Lower leg skin (tissue), 4 donors: ENCODE measurements at regions not wholly inside any gene's neighbourhood (a gene's known extent, or its start where the extent isn't known, plus 50 kb on each side); places are given as distances from the start of the nearest gene placed in this dataset.

ENCODE experiments used
- DNase-seq, 2 donors: peaks; one replicate each; pipeline ENCODE4 v3.0.0-alpha.2; 2019; ENCODE audit warnings: low spot score in 2 of 2
- H3K4me3 ChIP-seq: fragments of 200-600 bp; sonication (generic); 2 replicates; pipeline ENCODE4 v1.5.1; 2017; ENCODE audit warnings: mild to moderate bottlenecking, low read depth; ENCODE audit not compliant: poor library complexity, severe bottlenecking
- CTCF ChIP-seq, 3 donors: fragments of 450-650 bp; IDR thresholded peaks; one replicate each; pipeline ENCODE4 v1.5.1; 2016; ENCODE audit warnings: antibody characterized with exemption in 3 of 3, mild to moderate bottlenecking in 3 of 3, moderate library complexity in 2 of 3
- POLR2A ChIP-seq, 2 donors: fragments of 450-650 bp; IDR thresholded peaks; one replicate each; pipeline ENCODE4 v1.6.1; 2016 to 2017; ENCODE audit warnings: antibody characterized with exemption in 2 of 2, mild to moderate bottlenecking in 1 of 2, moderate library complexity in 1 of 2
- WGBS, 2 donors: methylation state at CpG; one replicate each; pipeline ENCODE4 v1.1.5; 2018; 5-methylcytosine and 5-hydroxymethylcytosine counted together
- intact Hi-C: fragments of 100-400 bp; cut with DNase I; formaldehyde crosslinking; loops from one replicate; pipeline ENCODE4 v1.15.0; 2023; ENCODE audit warnings: low total_unique reads

- intact Hi-C loops: no loop called here
- no peak overlapping the region for H3K4me3 ChIP-seq
- 87 to 92% methylated on average over 2 of the region's 2 CpGs for WGBS, 2 donors
- no peak for DNase-seq
- TF ChIP-seq CTCF (IDR thresholded peaks at IDR 0.05): no peak
- no peak for TF ChIP-seq POLR2A (IDR thresholded peaks at IDR 0.05)
Observed at GRCh38 chr7:88700725-88701124, 58.8 kb upstream of the ZNF804B start.

- intact Hi-C loops: no loop called here
- TF ChIP-seq POLR2A (IDR thresholded peaks at IDR 0.05) (no peak), CTCF (IDR thresholded peaks at IDR 0.05) (no peak)
- no peak overlapping the region for H3K4me3 ChIP-seq
- no peak for DNase-seq
Observed at GRCh38 chr7:88694207-88694606, 65.3 kb upstream of the ZNF804B start.

- intact Hi-C loops: no loop called here
- H3K4me3 ChIP-seq: no peak overlapping the region
- TF ChIP-seq CTCF (IDR thresholded peaks at IDR 0.05) (no peak), POLR2A (IDR thresholded peaks at IDR 0.05) (no peak)
- DNase-seq: no peak
Observed at GRCh38 chr7:88693131-88693530, 66.4 kb upstream of the ZNF804B start.

GRCh38 chr7:88692493-88692892, 67.0 kb upstream of the ZNF804B start:
- TF ChIP-seq CTCF (IDR thresholded peaks at IDR 0.05) (no peak), POLR2A (IDR thresholded peaks at IDR 0.05) (no peak)
- DNase-seq: no peak
- intact Hi-C loops: no loop called here
- H3K4me3 ChIP-seq: no peak overlapping the region

- no peak for TF ChIP-seq POLR2A (IDR thresholded peaks at IDR 0.05)
- no peak for TF ChIP-seq CTCF (IDR thresholded peaks at IDR 0.05)
- no peak overlapping the region for H3K4me3 ChIP-seq
- intact Hi-C loops: no loop called here
- WGBS, 2 donors: 90 to 91% methylated on average over 1 of the region's 1 CpG
- no peak for DNase-seq
Observed at GRCh38 chr7:88689821-88690220, 69.7 kb upstream of the ZNF804B start.

- TF ChIP-seq POLR2A (IDR thresholded peaks at IDR 0.05) (no peak), CTCF (IDR thresholded peaks at IDR 0.05) (no peak)
- 93 to 98% methylated on average over 1 of the region's 1 CpG for WGBS, 2 donors
- no peak overlapping the region for H3K4me3 ChIP-seq
Observed at GRCh38 chr7:88688222-88688621, 71.3 kb upstream of the ZNF804B start.

More at GRCh38 chr7:88688222-88688621, 71.3 kb upstream of the ZNF804B start:
- intact Hi-C loops: no loop called here
- no peak for DNase-seq
